ENCODE measurements at regions not wholly inside any gene's neighbourhood (a gene's known extent, or its start where the extent isn't known, plus 50 kb on each side); places are given as distances from the start of the nearest gene placed in this dataset.

GRCh38 chr10:53679666-53680065 lies 907.1 kb upstream of the MBL2 start:
- Histone ChIP-seq H3K27me3 (ENCODE audit: insufficient read depth, low read length) (no peaks in the 10 kb centered on the region), H3K9me3 (ENCODE audit: low read depth, low read length) (no peaks in the 10 kb centered on the region), H3K4me2 (ENCODE audit: insufficient read depth, low read length) (no peak overlapping the region), H2AFZ (ENCODE audit: low read length) (no peak overlapping the region), H3K36me3 (ENCODE audit: insufficient read depth, low read length) (no peaks in the 10 kb centered on the region), H3K4me1 (ENCODE audit: insufficient read depth, low read length) (no peaks in the 10 kb centered on the region), H4K20me1 (ENCODE audit: insufficient read depth, low read length) (no peaks in the 10 kb centered on the region), H3K27ac (ENCODE audit: low read depth, low read length) (no peak overlapping the region), H3K79me2 (ENCODE audit: insufficient read depth, low read length) (no peaks in the 10 kb centered on the region), H3K4me3 (ENCODE audit: insufficient read depth, low read length) (no peak overlapping the region)
- TF ChIP-seq CTCF (IDR thresholded peaks at IDR 0.05; ENCODE audit: extremely low read depth, low read depth, low read length) = no peak
- DNase-seq (ENCODE audit: insufficient read length, low spot score, missing footprints) = no peak

- Histone ChIP-seq H3K4me3 (ENCODE audit: insufficient read depth, low read length) (no peak overlapping the region), H4K20me1 (ENCODE audit: insufficient read depth, low read length) (no peaks in the 10 kb centered on the region), H3K9me3 (ENCODE audit: low read depth, low read length) (no peaks in the 10 kb centered on the region), H2AFZ (ENCODE audit: low read length) (no peak overlapping the region), H3K27ac (ENCODE audit: low read depth, low read length) (no peak overlapping the region), H3K4me2 (ENCODE audit: insufficient read depth, low read length) (no peak overlapping the region), H3K27me3 (ENCODE audit: insufficient read depth, low read length) (no peaks in the 10 kb centered on the region), H3K79me2 (ENCODE audit: insufficient read depth, low read length) (no peaks in the 10 kb centered on the region), H3K4me1 (ENCODE audit: insufficient read depth, low read length) (no peaks in the 10 kb centered on the region), H3K36me3 (ENCODE audit: insufficient read depth, low read length) (no peaks in the 10 kb centered on the region)
- DNase-seq (ENCODE audit: insufficient read length, low spot score, missing footprints) = no peak
- TF ChIP-seq CTCF (IDR thresholded peaks at IDR 0.05; ENCODE audit: extremely low read depth, low read depth, low read length) = no peak
Measured at GRCh38 chr10:53675177-53675576, 902.6 kb upstream of the MBL2 start.

GRCh38 chr10:53667063-53667462 lies 894.5 kb upstream of the MBL2 start:
- H3K4me2 ChIP-seq (ENCODE audit: insufficient read depth, low read length) = no peak overlapping the region
- H2AFZ ChIP-seq (ENCODE audit: low read length) = no peak overlapping the region
- H4K20me1 ChIP-seq (ENCODE audit: insufficient read depth, low read length) = no peaks in the 10 kb centered on the region
- H3K4me3 ChIP-seq (ENCODE audit: insufficient read depth, low read length) = no peak overlapping the region
- H3K9me3 ChIP-seq (ENCODE audit: low read depth, low read length) = peaks cover 6% of the 10 kb centered on the region
- H3K27me3 ChIP-seq (ENCODE audit: insufficient read depth, low read length) = no peaks in the 10 kb centered on the region
- no peaks in the 10 kb centered on the region for H3K4me1 ChIP-seq (ENCODE audit: insufficient read depth, low read length)
- H3K27ac ChIP-seq (ENCODE audit: low read depth, low read length) = no peak overlapping the region
- H3K36me3 ChIP-seq (ENCODE audit: insufficient read depth, low read length) = no peaks in the 10 kb centered on the region
- no peaks in the 10 kb centered on the region for H3K79me2 ChIP-seq (ENCODE audit: insufficient read depth, low read length)
- DNase-seq (ENCODE audit: insufficient read length, low spot score, missing footprints) = no peak
- no peak for TF ChIP-seq CTCF (IDR thresholded peaks at IDR 0.05; ENCODE audit: extremely low read depth, low read depth, low read length)

GRCh38 chr10:53664282-53665019 lies 891.9 kb upstream of the MBL2 start:
- no peak for DNase-seq (ENCODE audit: insufficient read length, low spot score, missing footprints)
- Histone ChIP-seq H3K36me3 (ENCODE audit: insufficient read depth, low read length) (no peaks in the 10 kb centered on the region), H3K4me3 (ENCODE audit: insufficient read depth, low read length) (no peak overlapping the region), H3K4me2 (ENCODE audit: insufficient read depth, low read length) (no peak overlapping the region), H3K4me1 (ENCODE audit: insufficient read depth, low read length) (no peaks in the 10 kb centered on the region), H2AFZ (ENCODE audit: low read length) (no peak overlapping the region), H3K27ac (ENCODE audit: low read depth, low read length) (no peak overlapping the region), H4K20me1 (ENCODE audit: insufficient read depth, low read length) (no peaks in the 10 kb centered on the region), H3K79me2 (ENCODE audit: insufficient read depth, low read length) (no peaks in the 10 kb centered on the region), H3K9me3 (ENCODE audit: low read depth, low read length) (peaks cover 6% of the 10 kb centered on the region), H3K27me3 (ENCODE audit: insufficient read depth, low read length) (no peaks in the 10 kb centered on the region)
- no peak for TF ChIP-seq CTCF (IDR thresholded peaks at IDR 0.05; ENCODE audit: extremely low read depth, low read depth, low read length)

Measured in osteoblast (primary cell).